H9 (cell line): ENCODE measurements at regions not wholly inside any gene's neighbourhood (a gene's known extent, or its start where the extent isn't known, plus 50 kb on each side); places are given as distances from the start of the nearest gene placed in this dataset.

Experiments
- DNase-seq: peaks from one replicate; pipeline ENCODE4 v3.0.0-alpha.2; 2017
- H2AFZ ChIP-seq: one replicate; pipeline ENCODE4 v1.6.1; 2013; ENCODE audit warnings: mild to moderate bottlenecking, low read length, control low read depth, moderate library complexity
- H2AK5ac ChIP-seq: 2 replicates; pipeline ENCODE4 v1.6.1; 2013; ENCODE audit warnings: low read length, control low read depth, mixed read lengths; ENCODE audit not compliant: insufficient read length
- H2BK120ac ChIP-seq: one replicate; pipeline ENCODE4 v1.6.1; 2013; ENCODE audit warnings: low read depth, mild to moderate bottlenecking, low read length, control low read depth, inconsistent platforms; ENCODE audit not compliant: poor library complexity, severe bottlenecking
- H2BK12ac ChIP-seq: 2 replicates; pipeline ENCODE4 v1.6.1; 2013; ENCODE audit warnings: low read length, control low read depth, mixed read lengths, low read depth; ENCODE audit not compliant: insufficient read length
- H2BK15ac ChIP-seq: 2 replicates; pipeline ENCODE4 v1.6.1; 2013; ENCODE audit warnings: low read depth, low read length, control low read depth
- H2BK20ac ChIP-seq: one replicate; pipeline ENCODE4 v1.6.1; 2013; ENCODE audit warnings: low read depth, mild to moderate bottlenecking, low read length, control low read depth, inconsistent platforms; ENCODE audit not compliant: poor library complexity, severe bottlenecking
- H2BK5ac ChIP-seq: 2 replicates; pipeline ENCODE4 v1.6.1; 2013; ENCODE audit warnings: low read length, control low read depth, mixed read lengths; ENCODE audit not compliant: insufficient read length
- H3K14ac ChIP-seq: 2 replicates; pipeline ENCODE4 v1.6.1; 2013; ENCODE audit warnings: low read length, control low read depth; ENCODE audit not compliant: insufficient read depth
- H3K18ac ChIP-seq: 2 replicates; pipeline ENCODE4 v1.6.1; 2013; ENCODE audit warnings: low read depth, mild to moderate bottlenecking, mixed read lengths, low read length, control low read depth; ENCODE audit not compliant: insufficient read length
- H3K23ac ChIP-seq: 2 replicates; pipeline ENCODE4 v1.6.1; 2013; ENCODE audit warnings: low read length, control low read depth, mixed read lengths, low read depth; ENCODE audit not compliant: insufficient read length
- H3K23me2 ChIP-seq: 2 replicates; pipeline ENCODE4 v1.6.1; 2013; ENCODE audit warnings: low read depth, mild to moderate bottlenecking, mixed read lengths, low read length, control low read depth; ENCODE audit not compliant: insufficient read length, poor library complexity, severe bottlenecking
- H3K27ac ChIP-seq: 2 replicates; pipeline ENCODE4 v1.5.1; 2013; ENCODE audit warnings: low read length, control low read depth, mixed read lengths, low read depth; ENCODE audit not compliant: insufficient read length
- H3K27me3 ChIP-seq: 2 replicates; pipeline ENCODE4 v1.6.1; 2013; ENCODE audit warnings: low read length, control low read depth, inconsistent platforms; ENCODE audit not compliant: insufficient read depth
- H3K4ac ChIP-seq: 2 replicates; pipeline ENCODE4 v1.6.1; 2013; ENCODE audit warnings: low read depth, mild to moderate bottlenecking, control low read depth, inconsistent platforms, low read length, moderate library complexity
- H3K4me1 ChIP-seq: 2 replicates; pipeline ENCODE4 v1.6.1; 2013; ENCODE audit warnings: low read length, control low read depth, inconsistent platforms; ENCODE audit not compliant: insufficient read depth
- H3K4me2 ChIP-seq: 2 replicates; pipeline ENCODE4 v1.6.1; 2013; ENCODE audit warnings: low read length, control low read depth, mixed read lengths; ENCODE audit not compliant: insufficient read length, insufficient read depth
- H3K56ac ChIP-seq: 2 replicates; pipeline ENCODE4 v1.6.1; 2013; ENCODE audit warnings: low read depth, mild to moderate bottlenecking, mixed read lengths, low read length, control low read depth; ENCODE audit not compliant: insufficient read length
- H3K79me1 ChIP-seq: 2 replicates; pipeline ENCODE4 v1.6.1; 2013; ENCODE audit warnings: low read depth, mild to moderate bottlenecking, moderate library complexity, low read length, control low read depth, inconsistent platforms; ENCODE audit not compliant: insufficient read depth, poor library complexity, severe bottlenecking
- H3K79me2 ChIP-seq: 2 replicates; pipeline ENCODE4 v1.6.1; 2013; ENCODE audit warnings: low read length, control low read depth, inconsistent platforms; ENCODE audit not compliant: insufficient read depth
- H3K9ac ChIP-seq: 2 replicates; pipeline ENCODE4 v1.6.1; 2013; ENCODE audit warnings: low read length, control low read depth, mixed read lengths; ENCODE audit not compliant: insufficient read length; ENCODE audit errors: extremely low read depth
- H3K9me3 ChIP-seq: one replicate; pipeline ENCODE4 v1.6.1; 2013; ENCODE audit warnings: low read depth, low read length, inconsistent platforms; ENCODE audit not compliant: control insufficient read depth
- H3T11ph ChIP-seq: one replicate; pipeline ENCODE4 v1.6.1; 2013; ENCODE audit warnings: mild to moderate bottlenecking, low read length, control low read depth, inconsistent platforms
- H4K20me1 ChIP-seq: one replicate; pipeline ENCODE4 v1.6.1; 2013; ENCODE audit not compliant: control insufficient read depth, insufficient read length, insufficient read depth
- H4K5ac ChIP-seq: 2 replicates; pipeline ENCODE4 v1.6.1; 2013; ENCODE audit warnings: low read depth, mild to moderate bottlenecking, mixed read lengths, low read length, control low read depth; ENCODE audit not compliant: insufficient read length
- H4K8ac ChIP-seq: replicated peaks from 2 replicates; pipeline ENCODE4 v1.6.1; 2013; ENCODE audit warnings: low read length, control low read depth, mixed read lengths, low read depth; ENCODE audit not compliant: insufficient read length
- H4K91ac ChIP-seq: 2 replicates; pipeline ENCODE4 v1.6.1; 2013; ENCODE audit warnings: low read depth, mild to moderate bottlenecking, moderate library complexity, mixed read lengths, low read length, control low read depth; ENCODE audit not compliant: insufficient read length
- H3K27ac Mint-ChIP-seq, 3 experiments: 2 replicates in 2 of 3; 3 replicates in 1 of 3; pipeline ENCODE4 v1.8.0; 2020 to 2021; ENCODE audit warnings: mixed read lengths in 3 of 3, mild to moderate bottlenecking in 1 of 3, moderate library complexity in 1 of 3
- H3K27me3 Mint-ChIP-seq: 2 replicates; pipeline ENCODE4 v1.8.0; 2021; ENCODE audit warnings: low read depth, mild to moderate bottlenecking, moderate library complexity, mixed read lengths
- H3K36me3 Mint-ChIP-seq, 3 experiments: 2 replicates in 2 of 3; 3 replicates in 1 of 3; pipeline ENCODE4 v1.8.0; 2020 to 2021; ENCODE audit warnings: low read depth in 3 of 3, mixed read lengths in 3 of 3; ENCODE audit not compliant: insufficient read depth in 1 of 3
- H3K4me1 Mint-ChIP-seq, 2 experiments: 2 replicates each; pipeline ENCODE4 v1.8.0; 2020; ENCODE audit warnings: mixed read lengths in 2 of 2
- H3K4me3 Mint-ChIP-seq, 2 experiments: 2 replicates in 1 of 2; 3 replicates in 1 of 2; pipeline ENCODE4 v1.8.0; 2020 to 2021; ENCODE audit warnings: mild to moderate bottlenecking in 2 of 2, mixed read lengths in 2 of 2, moderate library complexity in 1 of 2
- H3K9me3 Mint-ChIP-seq, 2 experiments: 2 replicates in 1 of 2; 3 replicates in 1 of 2; pipeline ENCODE4 v1.8.0; 2020; ENCODE audit warnings: mild to moderate bottlenecking in 2 of 2, mixed read lengths in 2 of 2, moderate library complexity in 1 of 2
- CTCF ChIP-seq: fragments of 200-600 bp; sonication (generic); conservative IDR thresholded peaks from 3 replicates; pipeline ENCODE4 v1.8.0; 2021; ENCODE audit warnings: antibody characterized with exemption, mild to moderate bottlenecking
- WGBS: extraction: QIAGEN DNeasy Blood & Tissue Kit; methylation state at CpG from one replicate; pipeline ENCODE4 v1.1.7; 2013; ENCODE audit warnings: missing lambda C conversion rate, low lambda C conversion rate, mixed read lengths; ENCODE audit not compliant: insufficient read length; ENCODE audit errors: extremely low coverage; 5-methylcytosine and 5-hydroxymethylcytosine counted together

- no peak overlapping the region for H2BK12ac ChIP-seq
Measured at GRCh38 chr10:132133449-132134240, 53.1 kb upstream of the DPYSL4 start.

More at GRCh38 chr10:132133449-132134240, 53.1 kb upstream of the DPYSL4 start:
- Histone ChIP-seq H3K27me3 (no peaks in the 10 kb centered on the region), H3K14ac (no peak overlapping the region; the same call in 1 of the 2 replicates), H2BK120ac (no peak overlapping the region), H3K23me2 (no peaks in the 10 kb centered on the region), H4K91ac (no peak overlapping the region), H3K4me2 (no peak overlapping the region), H3K9me3 (no peaks in the 10 kb centered on the region), H3K56ac (no peak overlapping the region), H3K79me1 (no peaks in the 10 kb centered on the region), H2AK5ac (no peak overlapping the region), H2AFZ (no peak overlapping the region), H3K4ac (no peak overlapping the region), H4K5ac (no peak overlapping the region), H3T11ph (no peak overlapping the region), H3K79me2 (no peaks in the 10 kb centered on the region), H2BK15ac (no peak overlapping the region), H3K27ac (no peak overlapping the region), H3K18ac (no peak overlapping the region), H3K9ac (no peak overlapping the region), H3K23ac (no peak overlapping the region), H3K4me1 (no peaks in the 10 kb centered on the region), H4K20me1 (no peaks in the 10 kb centered on the region), H2BK5ac (no peak overlapping the region), H2BK20ac (no peak overlapping the region), H4K8ac (no peak overlapping the region)
- Mint-ChIP-seq H3K27ac (peak overlapping the region in 2 of 3 experiments; percentile 57 to 81; a peak in 2 of 7 replicates), H3K9me3 (no peaks in the 10 kb centered on the region), H3K4me3 (no peak overlapping the region), H3K27me3 (no peaks in the 10 kb centered on the region; the same call in 1 of the 2 replicates), H3K36me3 (no peaks in the 10 kb centered on the region), H3K4me1 (peaks cover 6 to 11% of the 10 kb centered on the region in 2 experiments; a peak in 2 of 4 replicates)
- DNase-seq: no peak
- WGBS: no CpG with 5 or more reads among the region's 32 CpGs
- TF ChIP-seq CTCF: no peak
